AG09309 (cell line): ENCODE measurements at regions not wholly inside any gene's neighbourhood (a gene's known extent, or its start where the extent isn't known, plus 50 kb on each side); places are given as distances from the start of the nearest gene placed in this dataset.
A peak's percentile ranks its signal among the peaks of the same experiment; 100 is the strongest.

Source experiments
- DNase-seq: peaks from one replicate; pipeline ENCODE4 v3.0.0-alpha.2; 2010; ENCODE audit warnings: low read depth
- H3K4me3 ChIP-seq: 2 replicates; pipeline ENCODE4 v1.5.1; 2011; ENCODE audit warnings: mild to moderate bottlenecking, low read depth, low read length, moderate library complexity; ENCODE audit not compliant: control insufficient read depth
- CTCF ChIP-seq: IDR thresholded peaks from 2 replicates; pipeline ENCODE4 v1.5.1; 2011; ENCODE audit warnings: mild to moderate bottlenecking, low read depth, low read length, inconsistent platforms; ENCODE audit not compliant: insufficient read depth, control insufficient read depth; ENCODE audit errors: missing control alignments

GRCh38 chr3:40921251-40921650 lies 278.1 kb upstream of the CTNNB1 start:
- DNase-seq, result no peak
- peak; percentile 27 for TF ChIP-seq CTCF
- no peak overlapping the region for H3K4me3 ChIP-seq

DNA sequence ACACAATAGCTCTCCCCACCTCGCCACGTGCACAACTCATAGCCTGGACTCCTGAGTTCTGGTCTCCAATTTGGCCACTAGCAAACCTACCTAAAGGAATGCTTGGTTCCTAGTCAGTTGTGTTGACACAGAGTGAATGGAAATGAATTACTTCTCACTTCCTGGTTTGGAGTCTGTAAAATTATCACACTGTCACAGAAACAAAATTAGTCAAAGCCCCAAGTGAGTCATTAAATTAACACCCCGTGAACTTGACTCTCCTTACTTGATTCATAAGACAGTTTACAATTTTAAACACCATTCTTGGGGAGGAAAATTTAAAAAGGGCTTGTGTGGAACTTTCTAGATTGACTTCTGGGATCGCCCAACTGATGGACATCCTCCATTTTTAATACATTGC lies 276.2 kb upstream of the CTNNB1 start:
- no peak for TF ChIP-seq CTCF
- H3K4me3 ChIP-seq, result no peak overlapping the region
- DNase-seq, result no peak

DNA sequence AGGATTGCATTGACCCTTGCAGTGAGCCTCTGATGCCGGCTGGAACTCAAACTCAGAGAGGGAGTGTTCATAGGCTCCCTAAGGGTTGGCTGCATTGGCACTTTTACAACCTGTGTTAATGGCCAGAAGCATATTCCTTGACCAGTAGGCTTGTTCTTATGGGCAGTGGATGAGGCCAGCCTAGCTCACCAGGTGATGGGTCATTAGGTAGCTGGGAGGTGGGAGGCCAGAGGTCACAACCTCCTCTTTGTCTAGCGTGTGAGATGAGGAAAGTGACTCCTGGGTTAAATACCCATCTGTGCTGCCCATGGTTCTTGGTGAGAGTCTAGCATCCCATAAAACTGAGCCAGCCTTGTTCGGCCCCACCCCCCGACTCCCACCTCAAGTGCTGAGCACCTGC lies 275.7 kb upstream of the CTNNB1 start:
- DNase-seq, result no peak
- no peak overlapping the region for H3K4me3 ChIP-seq
- no peak for TF ChIP-seq CTCF

DNA sequence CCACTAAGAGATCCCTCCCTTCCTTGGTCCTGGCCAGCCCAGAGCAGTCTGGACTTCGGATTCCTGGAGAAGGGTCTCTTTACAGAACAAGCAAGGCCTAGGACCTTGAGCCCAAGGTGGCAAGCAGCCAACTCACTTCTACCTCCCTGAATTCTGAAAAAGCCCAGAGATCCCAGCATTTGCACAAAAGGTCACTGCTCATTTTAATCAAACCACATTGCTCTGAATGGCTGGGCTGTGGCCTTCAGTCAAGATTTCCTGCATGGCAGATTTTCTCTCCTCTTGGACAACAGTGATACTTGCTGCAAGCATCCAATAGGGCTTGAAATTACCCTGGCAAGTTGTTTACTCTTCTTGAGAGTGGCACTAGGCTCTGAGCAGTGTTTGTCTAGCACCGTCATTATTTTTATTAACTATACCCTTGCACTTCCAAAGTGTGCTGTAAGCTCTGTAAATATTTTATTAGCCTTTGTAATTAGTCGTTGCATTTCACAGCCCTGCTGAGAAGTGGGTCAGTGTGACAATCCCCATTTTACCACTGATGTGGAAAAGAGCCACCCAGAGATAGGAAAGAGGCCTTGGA lies 274.7 kb upstream of the CTNNB1 start:
- no peak for TF ChIP-seq CTCF
- DNase-seq, result no peak
- H3K4me3 ChIP-seq, result no peak overlapping the region

- DNase-seq, result no peak
- no peak for TF ChIP-seq CTCF
- H3K4me3 ChIP-seq, result no peak overlapping the region
Observed at GRCh38 chr3:40925231-40925630, 274.1 kb upstream of the CTNNB1 start.

DNA sequence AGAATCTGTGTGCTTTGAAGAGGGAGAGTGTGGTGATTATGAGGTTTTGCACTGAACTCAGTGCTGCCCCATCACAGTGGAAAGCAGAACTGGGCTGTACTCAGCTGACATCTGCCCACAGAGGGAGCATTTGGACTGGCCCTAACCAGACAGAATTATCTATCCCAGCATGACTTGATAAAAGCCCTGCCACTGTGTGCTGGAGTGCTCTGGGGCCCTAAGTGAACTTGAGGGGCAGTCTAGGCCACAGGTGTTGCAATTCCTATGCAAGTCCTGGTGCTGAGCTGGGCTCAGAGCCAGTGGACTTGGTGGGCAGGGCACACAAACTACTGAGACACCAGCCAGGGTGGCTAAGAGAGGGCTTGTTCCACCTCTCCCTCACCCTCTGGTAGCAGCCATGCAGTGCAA lies 269.2 kb upstream of the CTNNB1 start:
- no peak overlapping the region for H3K4me3 ChIP-seq
- DNase-seq, result no peak
- no peak for TF ChIP-seq CTCF

GRCh38 chr3:40930756-40931155 lies 268.5 kb upstream of the CTNNB1 start:
- H3K4me3 ChIP-seq, result no peak overlapping the region
- DNase-seq, result no peak
- TF ChIP-seq CTCF, result no peak
